Left colon (tissue), 2 donors: ENCODE measurements at regions not wholly inside any gene's neighbourhood (a gene's known extent, or its start where the extent isn't known, plus 50 kb on each side); places are given as distances from the start of the nearest gene placed in this dataset.
"Not testable (repeated sequence)": the region's sequence is repeated elsewhere in the genome, so short reads cannot be mapped to it uniquely, and the experiment has no call there.

Experiments
- ATAC-seq: fragments of 200-7000 bp; cut with Tn5 transposase; one replicate; pipeline ENCODE4 v1.9.1; 2020; ENCODE audit warnings: mild to moderate bottlenecking, moderate library complexity
- DNase-seq, 2 donors: peaks; one replicate each; pipeline ENCODE4 v3.0.0-alpha.2; 2020
- intact Hi-C, 2 donors: fragments of 100-400 bp; cut with DNase I in 1 of 2; cut with micrococcal nuclease in 1 of 2; formaldehyde crosslinking; loops; one replicate each; pipeline versions ENCODE4 v1.11.2 to v1.14.0; 2022; cut with DNase I, micrococcal nuclease
- donor health status: DM: no; HTN: no; CAD: no.
- donor health status: DM: yes; HTN: yes; CAD: no.

- intact Hi-C loops: no loop called here
- no peak for ATAC-seq
- DNase-seq: no peak
These were observed 86.4 kb upstream of the ZNF746 start for GRCh38 chr7:149584009-149584408.

GRCh38 chr7:149580328-149580727, 82.7 kb upstream of the ZNF746 start:
- intact Hi-C loops: no loop called here
- DNase-seq (no peak), ATAC-seq (no peak)

GRCh38 chr7:149579365-149579764, 81.8 kb upstream of the ZNF746 start:
- intact Hi-C loops, DNase-seq, ATAC-seq: not testable (repeated sequence)

- intact Hi-C loops, ATAC-seq, DNase-seq: not testable (repeated sequence)
These were observed 76.8 kb upstream of the ZNF746 start for GRCh38 chr7:149574428-149574827.

GRCh38 chr7:149573519-149573918, 75.9 kb upstream of the ZNF746 start:
- DNase-seq (no peak), ATAC-seq (no peak)
- intact Hi-C loops: no loop called here

- intact Hi-C loops, ATAC-seq, DNase-seq: not testable (repeated sequence)
These were observed 75.3 kb upstream of the ZNF746 start for GRCh38 chr7:149572920-149573319.

- ATAC-seq: no peak
- DNase-seq: no peak
- intact Hi-C loops: no loop called here
These were observed 73.2 kb upstream of the ZNF746 start for GRCh38 chr7:149570784-149571183.

GRCh38 chr7:149569726-149570422, 72.3 kb upstream of the ZNF746 start:
- no peak for DNase-seq
- intact Hi-C loops: no loop called here

GRCh38 chr7:149569025-149569725, 71.6 kb upstream of the ZNF746 start:
- intact Hi-C loops: no loop called here
- no peak for DNase-seq
- no peak for ATAC-seq

More at GRCh38 chr7:149569726-149570422, 72.3 kb upstream of the ZNF746 start:
- no peak for ATAC-seq

- ATAC-seq (no peak), DNase-seq (no peak)
- intact Hi-C loops: no loop called here
These were observed 70.6 kb upstream of the ZNF746 start for GRCh38 chr7:149568218-149568617.

- no peak for DNase-seq
- ATAC-seq: no peak
- intact Hi-C loops: no loop called here
These were observed 68.5 kb upstream of the ZNF746 start for GRCh38 chr7:149566103-149566502.

- DNase-seq: no peak
- intact Hi-C loops: no loop called here
- peak; percentile 80 for ATAC-seq
These were observed 67.4 kb upstream of the ZNF746 start for GRCh38 chr7:149565096-149565382.

GRCh38 chr7:149564340-149565095, 66.9 kb upstream of the ZNF746 start:
- DNase-seq (no peak), ATAC-seq (no peak)
- intact Hi-C loops: no loop called here

GRCh38 chr7:149562602-149563001, 65.0 kb upstream of the ZNF746 start:
- DNase-seq (no peak), ATAC-seq (no peak)
- intact Hi-C loops: no loop called here

GRCh38 chr7:149561072-149561471, 63.5 kb upstream of the ZNF746 start:
- DNase-seq (no peak), ATAC-seq (no peak)
- intact Hi-C loops: no loop called here

GRCh38 chr7:149559711-149560110, 62.1 kb upstream of the ZNF746 start:
- DNase-seq (no peak), ATAC-seq (peak; percentile 18)
- intact Hi-C loops: no loop called here

- intact Hi-C loops: no loop called here
These were observed 60.7 kb upstream of the ZNF746 start for GRCh38 chr7:149558149-149558861.

GRCh38 chr7:149556525-149556924, 58.9 kb upstream of the ZNF746 start:
- DNase-seq, ATAC-seq, intact Hi-C loops: not testable (repeated sequence)

More at GRCh38 chr7:149558149-149558861, 60.7 kb upstream of the ZNF746 start:
- no peak for DNase-seq
- no peak for ATAC-seq

- DNase-seq, intact Hi-C loops, ATAC-seq: not testable (repeated sequence)
These were observed 57.2 kb upstream of the ZNF746 start for GRCh38 chr7:149554821-149555220.
